ENCODE measurements at regions not wholly inside any gene's neighbourhood (a gene's known extent, or its start where the extent isn't known, plus 50 kb on each side); places are given as distances from the start of the nearest gene placed in this dataset.
"Not testable (repeated sequence)": the region's sequence is repeated elsewhere in the genome, so short reads cannot be mapped to it uniquely, and the experiment has no call there.

- no peak overlapping the region for H3K27ac ChIP-seq (ENCODE audit: low read length)
- DNase-seq = no peak
- WGBS (ENCODE audit: insufficient coverage, low lambda C conversion rate) = 100% methylated on average over 3 of the region's 8 CpGs
- no peaks in the 10 kb centered on the region for H3K36me3 ChIP-seq (ENCODE audit: control insufficient read depth, insufficient read depth, low read length)
- no peaks in the 10 kb centered on the region for H3K9me3 ChIP-seq (ENCODE audit: control insufficient read depth, low read depth, low read length)
- no peak overlapping the region for H3K4me3 ChIP-seq (ENCODE audit: low read length)
- no peaks in the 10 kb centered on the region for H3K4me1 ChIP-seq (ENCODE audit: control insufficient read depth, insufficient read depth, low read length)
- no peaks in the 10 kb centered on the region for H3K27me3 ChIP-seq (ENCODE audit: control insufficient read depth, insufficient read depth, low read length)
Measured at GRCh38 chr5:68049053-68049713, 166.4 kb upstream of the PIK3R1 start.

- no peak for DNase-seq
- H3K27me3 ChIP-seq (ENCODE audit: control insufficient read depth, insufficient read depth, low read length) = no peaks in the 10 kb centered on the region
- 100% methylated on average over 1 of the region's 3 CpGs for WGBS (ENCODE audit: insufficient coverage, low lambda C conversion rate)
- H3K4me3 ChIP-seq (ENCODE audit: low read length) = no peak overlapping the region
- no peaks in the 10 kb centered on the region for H3K4me1 ChIP-seq (ENCODE audit: control insufficient read depth, insufficient read depth, low read length)
- H3K9me3 ChIP-seq (ENCODE audit: control insufficient read depth, low read depth, low read length) = no peaks in the 10 kb centered on the region
- H3K27ac ChIP-seq (ENCODE audit: low read length) = no peak overlapping the region
- H3K36me3 ChIP-seq (ENCODE audit: control insufficient read depth, insufficient read depth, low read length) = no peaks in the 10 kb centered on the region
Measured at GRCh38 chr5:68048516-68048915, 167.0 kb upstream of the PIK3R1 start.

- H3K4me3 ChIP-seq (ENCODE audit: low read length); H3K4me1 ChIP-seq (ENCODE audit: control insufficient read depth, insufficient read depth, low read length); H3K27ac ChIP-seq (ENCODE audit: low read length); H3K27me3 ChIP-seq (ENCODE audit: control insufficient read depth, insufficient read depth, low read length); DNase-seq; H3K9me3 ChIP-seq (ENCODE audit: control insufficient read depth, low read depth, low read length); H3K36me3 ChIP-seq (ENCODE audit: control insufficient read depth, insufficient read depth, low read length): not testable (repeated sequence)
- WGBS (ENCODE audit: insufficient coverage, low lambda C conversion rate) = no CpG with 5 or more reads among the region's 5 CpGs
Measured at GRCh38 chr5:68048054-68048453, 167.5 kb upstream of the PIK3R1 start.

GRCh38 chr5:68047035-68047434 lies 168.5 kb upstream of the PIK3R1 start:
- no CpG with 5 or more reads among the region's 1 CpG for WGBS (ENCODE audit: insufficient coverage, low lambda C conversion rate)
- DNase-seq = no peak

GRCh38 chr5:68046445-68046844 lies 169.1 kb upstream of the PIK3R1 start:
- WGBS (ENCODE audit: insufficient coverage, low lambda C conversion rate) = 86% methylated on average over 1 of the region's 5 CpGs
- H3K9me3 ChIP-seq (ENCODE audit: control insufficient read depth, low read depth, low read length) = no peaks in the 10 kb centered on the region
- H3K4me3 ChIP-seq (ENCODE audit: low read length) = no peak overlapping the region
- peak; percentile 42 to 44 for DNase-seq
- H3K27ac ChIP-seq (ENCODE audit: low read length) = no peak overlapping the region
- H3K4me1 ChIP-seq (ENCODE audit: control insufficient read depth, insufficient read depth, low read length) = peaks cover 2% of the 10 kb centered on the region
- H3K36me3 ChIP-seq (ENCODE audit: control insufficient read depth, insufficient read depth, low read length) = no peaks in the 10 kb centered on the region
- H3K27me3 ChIP-seq (ENCODE audit: control insufficient read depth, insufficient read depth, low read length) = no peaks in the 10 kb centered on the region

More at GRCh38 chr5:68047035-68047434, 168.5 kb upstream of the PIK3R1 start:
- Histone ChIP-seq H3K4me1 (ENCODE audit: control insufficient read depth, insufficient read depth, low read length) (peaks cover 2% of the 10 kb centered on the region), H3K27me3 (ENCODE audit: control insufficient read depth, insufficient read depth, low read length) (no peaks in the 10 kb centered on the region), H3K4me3 (ENCODE audit: low read length) (no peak overlapping the region), H3K27ac (ENCODE audit: low read length) (no peak overlapping the region), H3K9me3 (ENCODE audit: control insufficient read depth, low read depth, low read length) (no peaks in the 10 kb centered on the region), H3K36me3 (ENCODE audit: control insufficient read depth, insufficient read depth, low read length) (no peaks in the 10 kb centered on the region)

GRCh38 chr5:68041293-68041692 lies 174.3 kb upstream of the PIK3R1 start:
- no CpG with 5 or more reads among the region's 8 CpGs for WGBS (ENCODE audit: insufficient coverage, low lambda C conversion rate)
- H3K9me3 ChIP-seq (ENCODE audit: control insufficient read depth, low read depth, low read length) = no peaks in the 10 kb centered on the region
- no peaks in the 10 kb centered on the region for H3K27me3 ChIP-seq (ENCODE audit: control insufficient read depth, insufficient read depth, low read length)
- peaks cover 2% of the 10 kb centered on the region for H3K4me1 ChIP-seq (ENCODE audit: control insufficient read depth, insufficient read depth, low read length)
- H3K36me3 ChIP-seq (ENCODE audit: control insufficient read depth, insufficient read depth, low read length) = no peaks in the 10 kb centered on the region
- no peak for DNase-seq
- no peak overlapping the region for H3K27ac ChIP-seq (ENCODE audit: low read length)
- H3K4me3 ChIP-seq (ENCODE audit: low read length) = no peak overlapping the region

- H3K27me3 ChIP-seq (ENCODE audit: control insufficient read depth, insufficient read depth, low read length) = no peaks in the 10 kb centered on the region
- H3K9me3 ChIP-seq (ENCODE audit: control insufficient read depth, low read depth, low read length) = no peaks in the 10 kb centered on the region
- no peak overlapping the region for H3K27ac ChIP-seq (ENCODE audit: low read length)
- no peaks in the 10 kb centered on the region for H3K36me3 ChIP-seq (ENCODE audit: control insufficient read depth, insufficient read depth, low read length)
- H3K4me1 ChIP-seq (ENCODE audit: control insufficient read depth, insufficient read depth, low read length) = peaks cover 28% of the 10 kb centered on the region
- H3K4me3 ChIP-seq (ENCODE audit: low read length) = no peak overlapping the region
- DNase-seq = no peak
- WGBS (ENCODE audit: insufficient coverage, low lambda C conversion rate) = 75% methylated on average over 2 of the region's 6 CpGs
Measured at GRCh38 chr5:68037546-68037945, 178.0 kb upstream of the PIK3R1 start.

- H3K27me3 ChIP-seq (ENCODE audit: control insufficient read depth, insufficient read depth, low read length) = no peaks in the 10 kb centered on the region
- H3K4me3 ChIP-seq (ENCODE audit: low read length) = no peak overlapping the region
- 22% methylated on average over 3 of the region's 4 CpGs for WGBS (ENCODE audit: insufficient coverage, low lambda C conversion rate)
- no peaks in the 10 kb centered on the region for H3K36me3 ChIP-seq (ENCODE audit: control insufficient read depth, insufficient read depth, low read length)
- H3K4me1 ChIP-seq (ENCODE audit: control insufficient read depth, insufficient read depth, low read length) = peaks cover 26% of the 10 kb centered on the region
- H3K27ac ChIP-seq (ENCODE audit: low read length) = peak overlapping the region; percentile 7
- no peaks in the 10 kb centered on the region for H3K9me3 ChIP-seq (ENCODE audit: control insufficient read depth, low read depth, low read length)
- DNase-seq = peak; percentile 31 to 77
Measured at GRCh38 chr5:68033961-68034571, 181.5 kb upstream of the PIK3R1 start.

GRCh38 chr5:68033029-68033428 lies 182.5 kb upstream of the PIK3R1 start:
- Histone ChIP-seq H3K36me3 (ENCODE audit: control insufficient read depth, insufficient read depth, low read length) (no peaks in the 10 kb centered on the region), H3K9me3 (ENCODE audit: control insufficient read depth, low read depth, low read length) (no peaks in the 10 kb centered on the region), H3K27ac (ENCODE audit: low read length) (no peak overlapping the region), H3K27me3 (ENCODE audit: control insufficient read depth, insufficient read depth, low read length) (no peaks in the 10 kb centered on the region), H3K4me1 (ENCODE audit: control insufficient read depth, insufficient read depth, low read length) (peaks cover 36% of the 10 kb centered on the region), H3K4me3 (ENCODE audit: low read length) (no peak overlapping the region)
- no CpG with 5 or more reads among the region's 5 CpGs for WGBS (ENCODE audit: insufficient coverage, low lambda C conversion rate)
- DNase-seq = no peak

DNA sequence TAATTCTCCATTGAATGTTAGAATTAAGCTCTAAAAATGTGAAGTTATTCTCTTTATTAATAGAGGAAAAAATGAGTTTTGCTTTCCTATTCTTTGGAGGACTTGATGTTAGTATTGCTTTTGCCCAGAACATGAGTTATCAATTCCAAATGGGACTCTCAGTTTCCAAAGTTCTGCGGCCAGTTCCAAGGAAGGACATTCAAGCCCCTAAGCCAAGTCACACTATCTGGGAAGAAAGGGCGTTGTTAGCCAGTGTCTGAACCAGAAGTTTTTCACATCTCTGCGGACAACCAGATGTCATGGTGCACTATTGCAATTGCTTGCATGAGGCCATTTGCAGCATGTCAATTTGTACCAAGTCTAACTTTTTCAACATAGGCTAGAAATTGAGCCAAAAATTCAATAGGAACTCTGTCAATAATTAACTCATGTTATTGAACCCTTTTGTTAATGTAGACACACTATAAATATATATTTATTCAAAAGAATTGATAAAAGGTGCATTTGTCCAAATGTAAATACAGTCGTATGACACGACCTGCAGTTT lies 183.3 kb upstream of the PIK3R1 start:
- H3K36me3 ChIP-seq (ENCODE audit: control insufficient read depth, insufficient read depth, low read length) = no peaks in the 10 kb centered on the region
- no peaks in the 10 kb centered on the region for H3K9me3 ChIP-seq (ENCODE audit: control insufficient read depth, low read depth, low read length)
- H3K27me3 ChIP-seq (ENCODE audit: control insufficient read depth, insufficient read depth, low read length) = no peaks in the 10 kb centered on the region
- DNase-seq = no peak
- H3K27ac ChIP-seq (ENCODE audit: low read length) = no peak overlapping the region
- WGBS (ENCODE audit: insufficient coverage, low lambda C conversion rate) = 20% methylated on average over 2 of the region's 5 CpGs
- peaks cover 36% of the 10 kb centered on the region for H3K4me1 ChIP-seq (ENCODE audit: control insufficient read depth, insufficient read depth, low read length)
- no peak overlapping the region for H3K4me3 ChIP-seq (ENCODE audit: low read length)

Data from large intestine (tissue), 3 donors.